DND-41 (cell line): ENCODE measurements at regions not wholly inside any gene's neighbourhood (a gene's known extent, or its start where the extent isn't known, plus 50 kb on each side); places are given as distances from the start of the nearest gene placed in this dataset.
"Not testable (repeated sequence)": the region's sequence is repeated elsewhere in the genome, so short reads cannot be mapped to it uniquely, and the experiment has no call there.

ENCODE experiments used
- ATAC-seq: fragments of 200-7000 bp; cut with Tn5 transposase; 3 replicates; pipeline ENCODE4 v1.9.1; 2021; ENCODE audit warnings: low read depth; ENCODE audit not compliant: insufficient read depth
- DNase-seq: peaks from one replicate; pipeline ENCODE4 v3.0.0-alpha.2; 2020
- H2AFZ ChIP-seq: 2 replicates; pipeline ENCODE4 v1.6.0; 2012; ENCODE audit warnings: low read depth, low read length
- H3K27ac ChIP-seq: 2 replicates; pipeline ENCODE4 v1.5.1; 2012; ENCODE audit warnings: low read length, inconsistent platforms
- H3K27me3 ChIP-seq: fragments of 200-600 bp; sonication (generic); 2 replicates; pipeline ENCODE4 v1.6.0; 2012; ENCODE audit warnings: low read length, mild to moderate bottlenecking, inconsistent platforms; ENCODE audit not compliant: insufficient read depth, poor library complexity
- H3K36me3 ChIP-seq: 2 replicates; pipeline ENCODE4 v1.5.1; 2012; ENCODE audit warnings: low read length, inconsistent platforms; ENCODE audit not compliant: insufficient read depth
- H3K4me1 ChIP-seq: 2 replicates; pipeline ENCODE4 v1.5.1; 2012; ENCODE audit warnings: mild to moderate bottlenecking, low read length; ENCODE audit not compliant: insufficient read depth
- H3K4me2 ChIP-seq: 2 replicates; pipeline ENCODE4 v1.6.0; 2012; ENCODE audit warnings: mild to moderate bottlenecking, moderate library complexity, low read length, inconsistent platforms; ENCODE audit not compliant: insufficient read depth
- H3K4me3 ChIP-seq, 2 experiments: fragments of 200-600 bp in 1 of 2; shearing (Covaris generic) in 1 of 2; 2 replicates each; pipeline ENCODE4 v1.5.1; 2012 to 2016; ENCODE audit warnings: inconsistent platforms in 2 of 2, low read length in 2 of 2, mild to moderate bottlenecking in 2 of 2, low read depth in 1 of 2, moderate library complexity in 1 of 2
- H3K79me2 ChIP-seq: 2 replicates; pipeline ENCODE4 v1.6.0; 2012; ENCODE audit warnings: low read length, inconsistent platforms; ENCODE audit not compliant: insufficient read depth
- H3K9ac ChIP-seq: 2 replicates; pipeline ENCODE4 v1.6.0; 2012; ENCODE audit warnings: low read depth, mild to moderate bottlenecking, inconsistent platforms, low read length, moderate library complexity
- H3K9me3 ChIP-seq: 2 replicates; pipeline ENCODE4 v1.5.1; 2012; ENCODE audit warnings: low read length, moderate library complexity, mild to moderate bottlenecking, inconsistent platforms; ENCODE audit not compliant: insufficient read depth, severe bottlenecking
- H4K20me1 ChIP-seq: 2 replicates; pipeline ENCODE4 v1.6.0; 2012; ENCODE audit warnings: low read length; ENCODE audit not compliant: insufficient read depth

- not testable (repeated sequence) for H3K27me3 ChIP-seq, H3K9me3 ChIP-seq, DNase-seq, ATAC-seq, H4K20me1 ChIP-seq, H3K4me2 ChIP-seq, H3K36me3 ChIP-seq, H3K27ac ChIP-seq, H3K4me1 ChIP-seq, H3K4me3 ChIP-seq, H3K9ac ChIP-seq, H3K79me2 ChIP-seq, H2AFZ ChIP-seq
Measured at GRCh38 chr5:177845906-177846305, 63.2 kb upstream of the FAM153A start.

- H3K4me2 ChIP-seq, H3K9me3 ChIP-seq, ATAC-seq, H3K79me2 ChIP-seq, H3K36me3 ChIP-seq, H3K27ac ChIP-seq, H3K9ac ChIP-seq, H3K4me3 ChIP-seq, H3K27me3 ChIP-seq, H3K4me1 ChIP-seq, H2AFZ ChIP-seq, DNase-seq, H4K20me1 ChIP-seq: not testable (repeated sequence)
Measured at GRCh38 chr5:177836191-177836590, 53.5 kb upstream of the FAM153A start.
